ENCODE measurements at regions not wholly inside any gene's neighbourhood (a gene's known extent, or its start where the extent isn't known, plus 50 kb on each side); places are given as distances from the start of the nearest gene placed in this dataset.
"Not testable (repeated sequence)": the region's sequence is repeated elsewhere in the genome, so short reads cannot be mapped to it uniquely, and the experiment has no call there.

GRCh38 chr20:40634891-40635290, 54.1 kb downstream of the MAFB start:
- DNase-seq (ENCODE audit: low spot score): no peak

- DNase-seq (ENCODE audit: low spot score): no peak
Measured at GRCh38 chr20:40633123-40633850, 55.7 kb downstream of the MAFB start.

DNA sequence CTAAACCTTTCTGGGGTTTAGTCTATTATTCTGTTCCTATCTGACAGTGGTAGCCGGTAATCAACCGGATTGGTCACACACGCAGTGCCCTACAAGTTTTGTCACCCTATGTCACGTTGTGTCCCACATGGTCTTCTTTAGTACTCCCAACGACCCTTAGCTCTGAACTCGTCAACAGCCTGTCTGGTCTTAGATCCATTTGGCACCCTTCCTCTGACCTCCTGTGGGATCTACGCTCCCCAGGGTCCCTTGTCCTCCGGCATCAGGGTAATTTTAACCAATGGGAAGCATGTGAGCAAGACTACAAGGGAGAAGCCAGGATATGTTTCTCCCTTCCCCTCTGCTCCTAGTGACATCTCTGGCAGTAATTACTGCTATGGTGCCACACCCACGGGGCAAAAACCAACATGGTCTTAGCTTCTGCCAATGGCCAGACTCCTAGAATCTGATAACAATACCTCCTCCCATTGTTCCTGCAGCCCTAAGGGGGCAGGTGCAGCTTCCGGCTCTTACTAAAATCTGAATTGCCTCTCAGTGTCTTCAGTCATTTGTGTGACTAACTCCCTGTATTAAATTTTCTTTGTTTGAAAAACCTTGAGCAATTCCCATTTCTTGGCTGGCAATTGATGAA, 56.6 kb downstream of the MAFB start:
- no peak for DNase-seq (ENCODE audit: low spot score)

DNA sequence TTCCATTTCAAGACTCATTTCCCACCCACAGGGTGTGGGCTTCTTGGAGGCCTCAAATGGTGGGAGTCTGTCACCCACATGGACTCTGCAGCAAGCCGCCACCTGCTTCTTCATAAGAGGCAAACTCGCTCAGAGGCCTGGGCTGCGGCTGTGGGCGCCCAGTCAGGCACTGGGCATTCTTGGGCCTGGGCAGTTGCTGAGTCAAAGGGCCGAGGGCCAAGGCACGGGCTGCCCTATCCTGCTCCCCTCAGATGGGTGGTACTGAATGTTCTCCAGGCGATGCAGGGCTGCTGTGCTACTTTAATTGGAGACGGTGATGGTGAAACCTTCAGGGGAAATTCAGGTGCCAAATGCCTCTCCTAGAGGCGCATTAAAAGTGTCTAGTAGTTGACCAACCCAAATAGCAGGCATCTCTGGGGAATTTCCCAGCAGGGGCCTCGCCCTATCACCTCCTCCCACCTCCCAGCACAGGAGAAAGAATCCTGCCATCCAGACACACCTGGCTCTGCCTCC, 57.9 kb downstream of the MAFB start:
- no peak for DNase-seq (ENCODE audit: low spot score)

DNA sequence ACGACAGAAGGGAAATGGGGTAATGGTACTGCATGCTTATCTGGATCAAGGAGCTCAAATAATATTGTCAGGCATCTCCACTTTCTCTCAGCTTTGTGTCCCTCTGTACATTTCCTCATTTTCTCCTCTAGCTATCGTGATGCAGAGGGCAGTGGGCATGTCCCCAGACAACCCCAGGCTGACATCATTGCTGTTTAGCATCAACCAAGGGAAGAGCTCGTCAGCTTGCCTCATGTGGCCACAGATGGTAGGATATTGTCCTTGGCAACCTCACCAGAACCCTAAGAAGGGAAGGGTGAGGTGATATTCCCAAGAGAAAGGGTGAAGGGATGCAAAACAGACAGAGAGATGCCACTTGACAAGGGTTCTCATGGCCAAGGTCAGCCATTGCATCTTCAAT, 58.3 kb downstream of the MAFB start:
- no peak for DNase-seq (ENCODE audit: low spot score)

GRCh38 chr20:40630099-40630498, 58.9 kb downstream of the MAFB start:
- no peak for DNase-seq (ENCODE audit: low spot score)

DNA sequence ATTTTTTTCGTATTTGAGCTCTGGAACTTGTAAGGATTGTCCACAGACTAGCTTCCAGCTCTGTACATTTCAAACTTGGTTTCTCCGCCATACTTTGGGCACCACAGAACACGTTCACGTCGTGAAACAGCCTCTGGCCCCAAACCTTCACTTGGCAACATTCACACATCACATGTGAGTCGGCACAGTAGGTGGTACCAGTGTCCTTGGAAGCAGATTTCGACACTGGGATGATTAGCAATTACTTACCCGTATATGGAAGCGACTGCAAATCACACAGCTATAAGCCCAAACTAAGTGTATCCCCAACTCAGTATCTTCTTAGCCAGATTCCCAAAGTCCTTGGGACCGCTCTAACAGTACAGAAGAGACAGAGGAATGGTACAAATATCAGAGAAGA, 60.2 kb downstream of the MAFB start:
- no peak for DNase-seq (ENCODE audit: low spot score)

GRCh38 chr20:40619053-40619452, 70.0 kb downstream of the MAFB start:
- DNase-seq (ENCODE audit: low spot score): not testable (repeated sequence)

DNA sequence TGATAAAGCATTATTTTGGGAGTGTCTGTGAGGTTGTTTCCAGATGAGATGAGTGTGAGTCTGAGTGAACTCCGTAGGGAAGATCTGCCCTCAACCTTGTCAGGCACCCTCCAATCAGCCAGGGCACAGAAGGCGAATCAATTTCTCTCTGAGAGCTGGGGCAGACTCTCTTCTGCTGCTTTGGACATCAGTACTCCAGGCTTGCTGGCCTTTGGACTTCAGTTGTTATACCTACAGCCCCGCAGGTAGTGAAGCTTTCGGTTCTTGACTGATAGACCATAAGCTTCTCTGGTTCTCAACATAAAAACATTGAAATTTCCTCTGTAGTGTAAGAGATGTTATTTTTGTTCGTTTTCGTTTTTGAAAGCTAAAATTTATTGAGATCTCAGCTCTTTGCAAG, 71.4 kb downstream of the MAFB start:
- no peak for DNase-seq (ENCODE audit: low spot score)

GRCh38 chr20:40612837-40613236, 76.2 kb downstream of the MAFB start:
- no peak for DNase-seq (ENCODE audit: low spot score)

DNA sequence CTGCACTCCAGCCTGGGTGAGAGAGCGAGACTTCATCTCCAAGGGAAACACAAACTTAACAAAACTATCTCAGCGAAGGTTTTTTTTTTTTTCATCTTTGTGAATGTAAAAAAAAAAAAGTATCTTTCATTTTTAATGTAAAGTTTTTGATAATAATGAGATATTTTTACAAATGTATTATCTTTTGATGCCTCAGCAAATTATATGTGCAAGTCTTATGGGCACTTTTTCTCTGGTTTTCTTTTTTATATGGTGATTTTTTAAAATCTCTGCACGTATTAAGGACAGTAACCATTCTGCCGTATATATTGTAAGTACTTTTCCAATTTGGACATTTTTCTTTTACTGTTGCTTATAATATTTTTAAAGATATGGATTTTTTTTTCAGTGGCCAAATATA, 76.8 kb downstream of the MAFB start:
- DNase-seq (ENCODE audit: low spot score): no peak

DNA sequence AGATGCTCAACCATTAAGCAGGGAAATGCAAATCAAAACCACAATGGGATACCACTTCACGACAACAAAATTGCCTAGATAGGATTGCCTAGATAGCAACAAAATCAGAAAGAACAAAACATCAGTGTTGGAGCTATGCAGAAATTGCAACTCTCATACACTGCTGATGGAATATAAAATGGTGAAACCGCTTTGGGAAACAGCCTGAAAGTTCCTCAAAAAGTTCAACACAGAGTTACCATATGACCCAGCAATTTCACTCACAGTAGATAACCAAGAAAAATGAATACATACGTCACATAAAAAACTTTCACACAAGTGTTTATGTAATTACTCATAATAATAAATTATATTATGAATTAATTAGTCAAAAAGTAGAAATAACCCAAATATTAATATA, 78.3 kb downstream of the MAFB start:
- no peak for DNase-seq (ENCODE audit: low spot score)

GRCh38 chr20:40607927-40608326, 81.1 kb downstream of the MAFB start:
- no peak for DNase-seq (ENCODE audit: low spot score)

DNA sequence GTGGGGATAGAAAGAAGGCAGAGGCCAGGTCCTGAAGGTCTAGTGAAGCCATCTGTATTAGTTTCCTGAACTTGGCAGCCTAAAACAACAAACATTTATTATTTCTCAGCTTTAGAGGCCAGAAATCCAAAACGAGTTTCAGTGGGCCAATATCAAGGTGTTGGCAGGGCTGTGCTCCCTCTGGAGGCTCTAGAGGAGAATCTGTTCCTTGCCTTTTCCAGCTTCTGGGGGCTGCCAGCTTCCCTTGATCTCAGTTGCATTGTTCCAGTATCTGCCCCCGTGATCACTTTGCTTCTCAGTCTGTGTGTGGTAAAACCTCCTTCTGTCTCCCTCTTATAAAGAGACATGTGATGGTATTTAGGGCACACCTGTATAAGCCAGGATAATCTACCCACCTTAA, 82.4 kb downstream of the MAFB start:
- DNase-seq (ENCODE audit: low spot score): no peak

GRCh38 chr20:40606237-40606636, 82.8 kb downstream of the MAFB start:
- no peak for DNase-seq (ENCODE audit: low spot score)

- DNase-seq (ENCODE audit: low spot score): no peak
Measured at GRCh38 chr20:40604416-40604815, 84.6 kb downstream of the MAFB start.

DNA sequence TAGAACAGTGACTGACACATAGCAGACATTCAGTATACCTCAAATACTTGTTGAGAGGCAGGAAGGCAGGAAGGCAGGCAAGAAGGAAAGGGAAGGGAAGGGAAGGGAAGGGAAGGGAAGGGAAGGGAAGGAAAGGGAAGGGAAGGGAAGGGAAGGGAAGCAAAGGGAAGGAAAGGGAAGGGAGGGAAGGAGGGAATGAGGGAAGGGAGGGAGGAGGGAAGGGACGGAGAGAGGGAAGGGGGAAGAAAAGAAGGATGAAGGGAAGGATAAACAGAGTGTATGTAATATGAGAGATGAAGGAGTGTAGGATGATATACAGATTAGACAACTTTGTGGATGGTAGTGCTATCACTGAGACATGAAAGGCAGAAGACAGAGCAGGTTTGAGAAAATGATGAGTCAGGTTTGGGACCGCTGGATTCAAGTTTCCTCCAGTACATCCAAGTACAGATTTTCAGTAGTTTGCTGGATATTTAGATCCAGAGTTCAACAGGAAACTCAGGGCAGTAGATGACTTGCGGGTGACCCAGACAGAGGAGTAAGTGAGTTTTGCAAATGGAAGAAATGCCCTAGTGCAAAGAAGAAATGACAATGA, 85.9 kb downstream of the MAFB start:
- no peak for DNase-seq (ENCODE audit: low spot score)

- no peak for DNase-seq (ENCODE audit: low spot score)
Measured at GRCh38 chr20:40602381-40602780, 86.7 kb downstream of the MAFB start.

GRCh38 chr20:40600441-40601219, 88.4 kb downstream of the MAFB start:
- DNase-seq (ENCODE audit: low spot score): no peak

GRCh38 chr20:40599987-40600386, 89.0 kb downstream of the MAFB start:
- DNase-seq (ENCODE audit: low spot score): no peak

DNA sequence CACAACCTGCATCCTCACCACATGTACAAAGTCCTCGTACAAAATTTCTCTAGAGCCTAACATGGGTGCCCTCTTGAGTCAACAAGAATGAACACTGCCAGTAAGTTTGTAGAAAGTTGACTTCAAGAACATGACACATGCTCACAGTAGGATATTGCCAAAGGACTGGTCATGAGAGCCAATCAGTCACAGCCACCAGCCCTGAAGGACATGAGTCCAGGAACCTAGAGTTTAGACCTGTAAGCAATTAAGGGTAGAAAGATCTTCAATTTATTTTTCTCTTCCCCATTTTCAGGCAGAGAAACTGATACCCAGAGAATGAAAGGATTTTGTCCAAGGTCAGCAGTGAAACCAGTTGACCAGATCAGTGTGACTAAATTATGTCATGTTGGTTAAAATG, 96.1 kb downstream of the MAFB start:
- DNase-seq (ENCODE audit: low spot score): no peak

DNA sequence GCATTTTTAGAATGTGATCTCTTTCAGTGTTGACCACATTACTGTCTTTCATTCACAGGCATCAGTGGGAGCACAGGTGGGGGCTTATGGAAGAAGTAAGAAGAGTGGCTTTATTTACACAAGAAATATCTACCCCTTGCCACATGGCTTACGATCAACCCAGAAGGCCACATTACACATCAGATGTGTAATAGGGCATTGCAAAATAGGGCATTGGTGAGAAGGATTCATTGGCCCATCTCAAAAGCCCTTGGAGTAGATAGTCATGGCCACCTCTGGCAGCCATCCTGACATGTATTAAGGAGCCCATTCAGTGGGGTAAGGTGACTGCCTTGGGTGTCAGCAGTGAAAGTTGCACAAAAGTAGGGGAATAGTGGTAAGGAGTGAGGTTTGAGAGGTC, 97.5 kb downstream of the MAFB start:
- DNase-seq (ENCODE audit: low spot score): no peak

DNA sequence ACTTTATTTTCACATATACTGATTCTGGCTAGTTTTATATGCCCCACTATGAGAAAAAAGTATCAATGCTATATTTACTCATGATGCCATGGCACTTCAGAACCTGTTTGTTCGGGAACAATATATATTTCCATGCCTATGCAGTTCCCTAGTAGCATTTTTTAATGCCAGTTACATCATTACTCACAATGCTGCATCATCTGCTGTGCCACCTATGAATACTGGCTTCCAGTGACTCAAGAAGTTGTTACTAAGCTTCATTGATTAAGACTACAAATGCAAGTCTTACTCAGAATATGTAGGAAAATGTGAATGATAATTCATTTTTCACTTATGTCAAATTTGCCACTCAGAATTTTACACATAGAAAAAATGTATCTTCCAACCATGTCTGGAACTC, 97.9 kb downstream of the MAFB start:
- DNase-seq (ENCODE audit: low spot score): no peak

Measured in LoVo (cell line).